MCF 10A (cell line): ENCODE measurements at regions not wholly inside any gene's neighbourhood (a gene's known extent, or its start where the extent isn't known, plus 50 kb on each side); places are given as distances from the start of the nearest gene placed in this dataset.

ENCODE experiments used
- BruUV-seq: library from RNA; stranded (reverse); fragments of 400-500 nt; replicated peaks from 2 replicates; lab custom pipeline; 2021; lab: Mats Ljungman, UMichigan
- CTCF ChIA-PET: fragments of 300-600 bp; sonication (Branson Sonifier 250); formaldehyde crosslinking; extraction: SDS; loops from one replicate; lab custom pipeline; 2021; ENCODE audit warnings: antibody characterized with exemption, inconsistent platforms; lab: Yijun Ruan, JAX
- POLR2A ChIA-PET: fragments of 300-600, 350-650 bp; sonication (Branson Sonifier 250); formaldehyde crosslinking; extraction: SDS; loops from one replicate; lab custom pipeline; 2020; ENCODE audit warnings: antibody characterized with exemption, inconsistent platforms; lab: Yijun Ruan, JAX
- DNase-seq: peaks from one replicate; pipeline ENCODE4 v3.0.0-alpha.2; 2018; ENCODE audit not compliant: unreplicated experiment
- H3K27ac Mint-ChIP-seq: one replicate; pipeline ENCODE4 v1.8.0; 2022; ENCODE audit warnings: mild to moderate bottlenecking, low read depth, mixed read lengths; ENCODE audit not compliant: unreplicated experiment
- H3K27me3 Mint-ChIP-seq: one replicate; pipeline ENCODE4 v1.8.0; 2022; ENCODE audit warnings: mixed read lengths; ENCODE audit not compliant: insufficient read depth, unreplicated experiment
- H3K36me3 Mint-ChIP-seq: one replicate; pipeline ENCODE4 v1.8.0; 2022; ENCODE audit warnings: mild to moderate bottlenecking, moderate library complexity, mixed read lengths; ENCODE audit not compliant: insufficient read depth, unreplicated experiment
- H3K4me1 Mint-ChIP-seq: one replicate; pipeline ENCODE4 v1.8.0; 2022; ENCODE audit warnings: mixed read lengths; ENCODE audit not compliant: insufficient read depth, unreplicated experiment
- H3K4me3 Mint-ChIP-seq: one replicate; pipeline ENCODE4 v1.8.0; 2022; ENCODE audit warnings: mild to moderate bottlenecking, moderate library complexity, mixed read lengths; ENCODE audit not compliant: unreplicated experiment
- H3K9me3 Mint-ChIP-seq: one replicate; pipeline ENCODE4 v1.8.0; 2022; ENCODE audit warnings: mixed read lengths; ENCODE audit not compliant: unreplicated experiment
- intact Hi-C: fragments of 100-400 bp; cut with micrococcal nuclease; formaldehyde crosslinking; loops from 2 replicates; pipeline ENCODE4 v1.14.1; 2022
- TF ChIP-seq, protein P1 (sequence below): fragments of 200-600 bp; IDR thresholded peaks from one replicate; pipeline ENCODE4 v1.8.0; 2022; ENCODE audit warnings: antibody characterized with exemption, mild to moderate bottlenecking; ENCODE audit not compliant: unreplicated experiment

DNA sequence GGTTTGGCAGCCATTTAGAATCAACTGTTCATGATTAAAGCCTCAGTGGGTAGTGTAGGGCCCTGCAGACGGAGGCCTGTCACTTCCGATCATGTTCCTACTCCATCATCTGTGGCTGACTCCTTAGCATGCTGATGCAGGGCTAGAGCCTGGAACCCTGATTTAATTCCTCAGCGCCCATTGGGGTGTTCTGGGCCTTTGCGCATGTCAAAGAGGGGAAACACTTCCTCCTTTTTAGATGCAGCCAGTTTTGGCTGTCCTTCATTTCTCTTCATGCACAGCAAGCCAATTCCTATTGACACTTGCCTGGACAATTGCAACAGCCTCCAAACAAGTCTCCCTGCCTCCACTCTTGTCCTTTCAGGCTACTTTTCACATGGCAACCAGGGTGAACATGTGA lies 51.9 kb upstream of the MAGEA4 start:
- no peaks in the 10 kb centered on the region for H3K4me1 Mint-ChIP-seq
- DNase-seq = no peak
- H3K4me3 Mint-ChIP-seq = no peak overlapping the region
- peaks cover 6% of the 10 kb centered on the region for H3K36me3 Mint-ChIP-seq
- intact Hi-C loops = no loop called here
- TF ChIP-seq, protein P1, sequence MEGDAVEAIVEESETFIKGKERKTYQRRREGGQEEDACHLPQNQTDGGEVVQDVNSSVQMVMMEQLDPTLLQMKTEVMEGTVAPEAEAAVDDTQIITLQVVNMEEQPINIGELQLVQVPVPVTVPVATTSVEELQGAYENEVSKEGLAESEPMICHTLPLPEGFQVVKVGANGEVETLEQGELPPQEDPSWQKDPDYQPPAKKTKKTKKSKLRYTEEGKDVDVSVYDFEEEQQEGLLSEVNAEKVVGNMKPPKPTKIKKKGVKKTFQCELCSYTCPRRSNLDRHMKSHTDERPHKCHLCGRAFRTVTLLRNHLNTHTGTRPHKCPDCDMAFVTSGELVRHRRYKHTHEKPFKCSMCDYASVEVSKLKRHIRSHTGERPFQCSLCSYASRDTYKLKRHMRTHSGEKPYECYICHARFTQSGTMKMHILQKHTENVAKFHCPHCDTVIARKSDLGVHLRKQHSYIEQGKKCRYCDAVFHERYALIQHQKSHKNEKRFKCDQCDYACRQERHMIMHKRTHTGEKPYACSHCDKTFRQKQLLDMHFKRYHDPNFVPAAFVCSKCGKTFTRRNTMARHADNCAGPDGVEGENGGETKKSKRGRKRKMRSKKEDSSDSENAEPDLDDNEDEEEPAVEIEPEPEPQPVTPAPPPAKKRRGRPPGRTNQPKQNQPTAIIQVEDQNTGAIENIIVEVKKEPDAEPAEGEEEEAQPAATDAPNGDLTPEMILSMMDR = no peak
- peaks cover 4% of the 10 kb centered on the region for H3K9me3 Mint-ChIP-seq
- H3K27me3 Mint-ChIP-seq = no peaks in the 10 kb centered on the region
- ChIA-PET POLR2A (no interaction called here), CTCF (no interaction called here)
- BruUV-seq = no TSS peak
- no peak overlapping the region for H3K27ac Mint-ChIP-seq
